HG03196 (cell line): ENCODE measurements at regions not wholly inside any gene's neighbourhood (a gene's known extent, or its start where the extent isn't known, plus 50 kb on each side); places are given as distances from the start of the nearest gene placed in this dataset.
"Not testable (repeated sequence)": the region's sequence is repeated elsewhere in the genome, so short reads cannot be mapped to it uniquely, and the experiment has no call there.

Experiments used
- ATAC-seq: cut with Tn5 transposase; IDR thresholded peaks from one replicate; pipeline ENCODE4 v1.9.1; 2021; ENCODE audit not compliant: unreplicated experiment

DNA sequence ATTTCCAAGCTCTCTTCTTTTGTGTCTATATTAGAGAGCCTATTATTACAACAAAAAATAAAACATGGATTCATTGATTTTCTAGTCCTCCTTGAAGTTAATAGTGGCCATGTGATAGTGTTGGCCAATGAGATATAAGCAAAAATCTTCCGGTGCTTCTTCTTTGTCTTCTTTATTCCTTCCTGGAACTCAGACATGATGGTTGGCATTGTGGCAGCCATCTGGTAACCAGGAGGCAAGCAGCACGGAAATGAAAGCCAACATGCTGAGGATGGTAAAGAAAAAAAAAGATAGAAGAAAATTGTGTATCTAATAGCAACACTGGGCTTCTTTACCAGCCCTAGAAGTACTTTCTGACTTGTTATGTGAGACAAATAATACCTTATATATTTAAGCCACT is 50.8 kb upstream of the SEL1L start:
- ATAC-seq, result no peak

DNA sequence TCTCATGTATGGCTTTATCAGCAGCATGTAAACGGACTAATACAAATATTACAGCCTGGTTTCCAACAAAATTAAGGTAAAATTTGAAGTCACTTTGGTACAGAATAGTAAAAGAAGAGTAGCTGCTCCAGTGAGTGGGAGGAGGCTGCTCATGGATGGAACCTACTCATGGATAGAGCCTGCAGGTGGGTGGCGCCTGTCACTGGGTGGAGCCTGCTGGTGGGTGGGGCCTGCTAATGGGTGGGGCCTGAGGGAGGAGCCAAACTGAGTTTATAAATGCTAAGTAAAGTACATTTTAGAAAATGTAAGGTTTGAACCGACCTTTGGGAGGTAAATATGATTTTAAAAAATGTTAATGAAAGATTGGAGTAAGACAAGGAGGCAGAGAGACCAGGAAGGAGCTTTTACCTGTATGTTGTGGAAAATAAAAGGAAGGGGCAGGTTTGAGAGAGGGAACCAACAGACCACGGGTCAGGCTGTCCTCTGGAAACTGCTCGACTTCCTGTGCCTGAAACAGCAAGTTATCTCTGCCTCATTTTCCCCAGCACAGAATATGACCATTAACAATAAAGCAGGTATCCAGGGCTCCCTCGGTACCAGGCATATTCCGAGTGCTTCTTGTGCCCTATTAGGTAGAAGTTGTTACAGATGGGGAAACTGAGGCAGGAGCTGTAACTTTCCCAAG is 55.9 kb upstream of the SEL1L start:
- ATAC-seq, result no peak

DNA sequence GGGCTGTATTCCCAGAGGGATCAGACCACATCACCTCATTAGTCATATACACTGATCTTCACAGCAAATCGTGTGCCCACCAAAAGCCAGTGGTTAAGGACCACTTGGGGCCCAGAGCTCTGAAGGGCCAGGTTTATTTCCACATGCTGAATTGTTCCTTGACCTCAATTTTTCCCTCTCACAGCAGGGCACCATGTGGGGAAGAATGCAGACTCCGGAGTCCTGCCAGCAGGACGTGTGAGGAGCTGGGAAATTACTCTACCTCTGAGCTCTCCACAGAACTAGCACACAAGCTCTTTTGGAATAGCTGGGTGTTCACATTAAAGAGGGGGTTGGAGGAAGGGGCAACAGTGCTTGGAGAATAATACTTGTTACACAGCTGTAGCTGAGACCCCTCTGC is 57.6 kb upstream of the SEL1L start:
- no peak for ATAC-seq

DNA sequence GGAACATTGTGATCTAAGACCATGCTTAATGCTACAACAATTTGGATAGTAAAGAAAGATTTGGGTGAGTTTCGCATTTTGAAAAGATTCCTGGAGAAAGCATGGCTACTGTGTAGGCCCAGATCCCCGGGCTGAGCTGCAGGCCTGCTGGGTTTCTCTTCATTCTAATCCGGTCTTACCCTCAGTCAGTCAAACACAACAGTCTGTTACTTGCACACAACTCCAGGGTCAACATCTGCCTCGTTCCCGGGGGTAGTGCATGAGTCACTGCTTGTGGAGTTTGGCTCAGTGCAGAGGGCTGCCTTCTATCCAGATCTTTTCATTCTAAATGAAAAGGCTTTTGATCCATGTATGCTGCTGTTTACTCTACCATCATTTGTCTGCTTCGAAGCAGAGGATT is 60.4 kb upstream of the SEL1L start:
- ATAC-seq, result no peak

DNA sequence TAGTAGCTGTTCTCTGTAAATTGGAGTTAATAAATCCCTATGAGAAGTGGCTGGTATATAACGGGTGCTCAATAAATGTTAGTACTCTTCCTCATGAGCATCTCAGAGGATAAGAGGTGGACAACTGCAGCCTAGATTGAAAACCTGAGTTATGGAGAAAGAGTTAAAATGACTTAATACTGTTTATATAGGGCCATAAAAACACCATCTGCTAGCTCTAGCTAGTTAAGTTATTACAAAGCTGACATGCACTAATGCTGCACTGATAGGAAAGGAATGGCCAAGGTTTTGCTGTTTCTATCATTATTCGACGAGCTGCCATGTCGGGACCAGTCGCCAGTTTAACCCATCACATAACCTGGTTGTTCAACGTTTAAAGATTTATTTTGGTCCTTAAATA is 72.0 kb upstream of the SEL1L start:
- ATAC-seq, result no peak

DNA sequence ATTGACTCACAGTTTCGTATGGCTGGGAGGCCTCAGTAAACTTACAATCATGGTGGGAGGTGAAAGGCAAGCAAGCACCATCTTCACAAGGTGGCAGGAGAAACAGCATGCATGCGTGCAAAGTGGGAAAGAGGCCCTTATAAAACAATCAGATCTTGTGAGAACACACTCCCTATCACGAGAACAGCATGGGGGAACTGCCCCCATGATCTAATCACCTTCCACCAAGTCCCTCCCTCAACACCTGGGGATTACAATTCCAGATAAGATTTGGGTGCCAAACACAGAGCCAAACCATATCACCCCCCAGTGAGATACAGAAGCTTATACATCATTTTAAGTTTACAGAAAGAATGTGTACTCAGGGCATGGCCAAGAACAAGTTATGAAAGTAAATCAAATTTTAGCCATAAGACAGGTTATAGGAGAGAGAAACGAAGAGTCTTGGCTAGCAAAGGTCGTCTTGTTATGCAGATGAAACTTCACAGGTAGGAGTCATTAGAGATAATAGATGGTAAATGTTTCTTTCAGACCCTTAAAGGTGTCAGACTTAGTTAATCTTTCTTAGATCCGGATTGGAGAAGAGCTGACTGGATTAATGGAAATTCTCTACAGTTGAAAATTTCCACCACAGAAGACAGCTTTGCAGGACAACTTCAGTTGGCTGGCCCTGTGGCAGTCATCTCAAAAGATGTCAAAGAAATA is 79.8 kb upstream of the SEL1L start:
- ATAC-seq, result no peak

DNA sequence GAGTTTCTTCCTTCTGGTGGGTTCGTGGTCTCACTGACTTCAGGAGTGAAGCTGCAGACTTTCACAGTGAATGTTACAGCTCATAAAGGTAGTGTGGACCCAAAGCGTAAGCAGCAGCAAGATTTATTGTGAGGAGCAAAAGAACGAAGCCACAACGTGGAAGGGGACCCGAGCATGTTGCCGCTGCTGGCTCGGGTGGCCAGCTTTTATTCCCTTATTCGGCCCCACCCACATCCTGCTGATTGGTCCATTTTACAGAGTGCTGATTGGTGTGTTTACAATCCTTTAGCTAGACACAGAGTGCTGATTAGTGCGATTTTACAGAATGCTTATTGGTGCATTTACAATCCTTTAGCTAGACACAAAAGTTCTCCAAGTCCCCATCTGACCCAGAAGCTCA is 80.6 kb upstream of the SEL1L start:
- ATAC-seq, result not testable (repeated sequence)

DNA sequence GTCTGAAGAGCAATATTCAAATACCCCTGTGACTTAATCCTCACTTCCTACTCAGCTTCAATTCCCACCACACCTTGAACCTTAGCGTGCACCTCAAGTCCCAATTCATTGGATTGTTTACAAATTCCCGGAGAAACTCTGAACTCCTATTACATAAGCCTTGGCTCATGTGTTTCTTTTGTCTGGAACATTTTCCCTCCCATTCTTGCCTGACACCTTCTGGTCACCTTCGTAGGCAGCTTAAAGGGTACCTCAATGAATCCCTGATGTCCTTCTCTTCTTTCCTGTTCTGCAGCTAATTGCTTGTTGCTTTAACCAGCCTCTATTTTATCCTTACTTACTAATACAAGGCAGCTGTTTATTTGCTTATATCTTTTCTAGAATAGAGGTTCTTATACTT is 85.0 kb upstream of the SEL1L start:
- no peak for ATAC-seq

DNA sequence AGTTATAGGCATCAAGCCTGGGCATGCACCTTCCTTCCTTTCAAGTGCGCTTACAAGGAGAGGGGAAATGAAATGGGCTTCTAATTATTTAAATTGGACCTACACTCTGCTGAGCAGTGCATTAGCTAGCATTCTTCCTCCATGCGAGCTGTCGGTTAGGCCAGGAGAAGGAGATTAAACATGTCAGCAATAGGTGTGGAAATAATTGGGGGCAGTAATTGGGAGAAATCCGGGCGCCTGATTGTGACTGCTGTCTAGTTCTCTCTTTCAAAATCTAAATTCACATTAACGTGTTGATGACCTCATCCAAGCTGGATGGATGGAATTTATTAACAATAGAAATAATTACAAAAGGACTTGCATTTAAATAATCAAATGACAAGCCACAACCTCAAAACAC is 86.2 kb upstream of the SEL1L start:
- ATAC-seq, result no peak

DNA sequence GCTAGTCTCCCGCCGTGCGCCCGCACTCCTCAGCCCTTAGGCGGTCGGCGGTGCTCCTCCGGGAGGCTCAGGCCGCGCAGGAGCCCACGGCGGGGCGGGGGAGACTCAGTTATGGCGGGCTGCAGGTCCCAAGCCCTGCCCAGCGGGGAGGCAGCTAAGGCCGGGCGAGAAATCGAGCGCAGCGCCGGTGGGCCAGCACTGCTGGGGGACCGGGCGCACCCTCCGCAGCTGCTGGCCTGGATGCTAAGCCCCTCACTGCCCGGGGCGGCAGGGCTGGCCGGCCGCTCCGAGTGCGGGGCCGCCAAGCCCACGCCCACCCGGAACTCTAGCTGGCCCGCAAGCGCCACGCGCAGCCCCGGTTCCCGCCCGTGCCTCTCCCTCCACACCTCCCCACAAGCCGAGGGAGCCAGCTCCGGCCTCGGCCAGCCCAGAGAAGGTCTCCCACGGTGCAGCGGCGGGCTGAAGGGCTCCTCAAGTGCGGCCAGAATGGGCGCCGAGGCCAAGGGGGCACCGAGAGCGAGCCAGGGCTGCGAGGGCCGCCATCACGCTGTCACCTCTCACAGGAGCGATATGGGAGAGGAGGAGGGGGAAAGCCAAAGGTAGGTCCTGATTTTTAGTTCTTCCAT is 90.2 kb upstream of the SEL1L start:
- not testable (repeated sequence) for ATAC-seq

DNA sequence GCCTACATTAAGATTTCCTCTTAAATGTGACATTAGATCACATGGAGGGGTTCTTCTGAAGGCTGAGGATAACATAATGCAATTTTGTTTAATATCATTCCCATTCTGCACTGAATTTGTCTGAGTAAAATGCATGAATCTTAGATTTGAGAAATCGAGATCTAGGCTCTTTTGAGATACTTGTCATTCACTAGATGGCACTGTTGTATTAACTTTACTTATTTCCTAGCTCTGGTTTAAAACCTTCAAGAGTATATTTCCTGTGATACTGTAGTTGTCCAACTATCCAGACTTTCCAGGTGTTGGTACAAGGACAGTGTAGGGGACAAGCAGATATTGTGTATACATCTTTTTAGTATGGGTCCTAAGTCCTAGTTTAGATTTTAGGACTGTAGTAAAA is 91.7 kb upstream of the SEL1L start:
- ATAC-seq, result no peak

DNA sequence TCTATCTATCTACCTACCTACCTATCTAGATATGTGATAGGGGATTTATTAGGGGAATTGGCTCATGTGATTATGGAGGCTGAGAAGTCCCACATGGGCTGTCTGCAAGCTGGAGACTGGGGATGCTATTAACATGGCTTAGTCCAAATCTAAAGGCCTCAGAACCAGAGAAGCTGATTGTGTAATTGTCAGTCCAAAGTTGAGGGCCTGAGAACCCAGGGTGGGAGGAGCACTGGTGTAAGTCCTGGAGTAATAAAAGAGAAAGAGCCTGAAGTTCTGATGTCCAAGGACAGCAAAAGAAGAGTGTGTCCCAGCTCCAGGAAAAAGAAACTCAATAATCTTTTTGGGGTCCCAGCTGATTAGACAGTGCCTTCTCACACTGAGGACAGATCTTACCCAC is 98.5 kb upstream of the SEL1L start:
- no peak for ATAC-seq

DNA sequence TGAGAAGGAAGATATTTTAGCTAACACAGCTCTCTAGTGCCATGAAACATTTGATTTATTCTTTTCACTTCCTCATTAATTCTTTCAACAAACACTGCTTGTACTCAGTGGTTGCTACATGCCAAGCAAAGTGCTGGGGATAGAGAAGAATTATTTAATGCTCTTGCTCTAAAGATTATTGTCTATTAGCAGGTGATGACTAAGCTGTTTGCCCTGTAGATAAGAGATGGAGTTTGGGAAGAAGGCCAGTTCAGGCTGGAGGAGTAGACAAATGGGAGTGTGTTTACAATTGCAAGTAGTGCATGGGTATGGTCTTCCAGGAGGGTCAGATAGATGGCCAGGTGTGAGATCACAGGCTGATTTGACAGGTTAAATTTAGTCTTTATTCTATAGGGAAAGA is 99.8 kb upstream of the SEL1L start:
- no peak for ATAC-seq

DNA sequence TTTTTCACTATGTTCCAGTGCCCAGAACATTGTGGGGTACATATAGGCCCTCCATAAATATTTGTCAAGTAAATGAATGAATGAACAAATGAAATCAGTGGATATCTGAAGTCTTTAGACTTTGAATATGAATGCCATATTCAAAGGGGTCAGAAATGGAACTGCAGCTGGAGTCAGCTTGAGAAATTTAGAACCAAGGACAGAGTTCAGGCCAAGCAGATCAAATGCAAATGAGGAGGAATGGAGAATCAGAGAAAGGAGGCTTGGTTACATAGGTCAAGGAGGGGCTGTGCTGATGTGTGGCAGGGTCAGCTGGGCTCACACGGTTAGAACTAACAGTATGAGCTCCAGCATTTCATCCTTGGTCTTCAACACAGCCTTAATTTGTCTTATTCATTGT is 104.0 kb upstream of the SEL1L start:
- ATAC-seq, result no peak

DNA sequence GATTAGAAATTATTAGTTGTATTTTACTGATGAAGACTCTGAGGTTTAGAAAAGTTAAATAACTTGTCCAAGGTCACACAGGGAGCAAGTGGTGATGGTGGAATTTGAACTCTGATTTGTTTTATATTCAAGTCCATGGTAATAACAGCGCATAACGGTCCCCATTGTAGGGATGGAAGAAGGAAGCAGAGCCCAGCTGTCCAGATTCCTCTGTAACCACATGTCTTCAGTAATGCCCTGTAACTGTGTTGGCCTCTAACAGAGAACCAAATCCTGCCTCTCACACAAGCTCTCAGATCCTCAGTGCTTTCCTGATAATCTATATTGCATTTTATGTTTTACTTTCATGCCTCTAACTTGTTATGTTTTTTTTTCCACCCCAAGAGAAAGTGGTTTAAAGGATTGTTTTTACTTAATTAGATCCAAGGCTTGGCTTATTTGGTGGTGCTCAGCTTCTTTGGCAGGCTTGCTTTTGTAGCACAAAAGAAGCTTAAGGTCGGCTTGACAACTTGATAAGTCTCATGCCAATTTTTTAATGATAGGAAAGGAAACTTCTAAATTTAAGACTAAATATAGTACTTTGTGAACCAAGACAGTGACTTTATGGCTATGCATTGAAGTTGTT is 105.1 kb upstream of the SEL1L start:
- no peak for ATAC-seq

DNA sequence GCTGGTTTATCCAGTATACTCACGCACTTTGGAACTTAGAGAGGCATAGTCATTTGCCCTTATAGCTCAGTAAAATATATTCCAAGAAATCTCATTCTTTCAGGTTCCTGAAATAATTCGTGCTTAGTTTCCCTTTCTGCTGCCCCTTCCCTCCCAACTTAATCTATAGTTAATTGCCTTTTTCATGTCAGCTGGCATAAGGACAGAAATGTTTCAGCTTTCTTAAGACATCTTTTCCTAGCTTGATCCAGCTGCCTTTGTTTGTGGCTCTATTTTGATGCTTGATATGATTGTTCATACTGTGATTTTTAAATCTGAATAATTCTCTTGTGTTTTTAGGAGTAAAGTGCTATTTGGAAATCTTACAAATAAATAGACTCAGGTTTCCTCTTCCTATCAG is 120.0 kb upstream of the SEL1L start:
- ATAC-seq, result no peak

DNA sequence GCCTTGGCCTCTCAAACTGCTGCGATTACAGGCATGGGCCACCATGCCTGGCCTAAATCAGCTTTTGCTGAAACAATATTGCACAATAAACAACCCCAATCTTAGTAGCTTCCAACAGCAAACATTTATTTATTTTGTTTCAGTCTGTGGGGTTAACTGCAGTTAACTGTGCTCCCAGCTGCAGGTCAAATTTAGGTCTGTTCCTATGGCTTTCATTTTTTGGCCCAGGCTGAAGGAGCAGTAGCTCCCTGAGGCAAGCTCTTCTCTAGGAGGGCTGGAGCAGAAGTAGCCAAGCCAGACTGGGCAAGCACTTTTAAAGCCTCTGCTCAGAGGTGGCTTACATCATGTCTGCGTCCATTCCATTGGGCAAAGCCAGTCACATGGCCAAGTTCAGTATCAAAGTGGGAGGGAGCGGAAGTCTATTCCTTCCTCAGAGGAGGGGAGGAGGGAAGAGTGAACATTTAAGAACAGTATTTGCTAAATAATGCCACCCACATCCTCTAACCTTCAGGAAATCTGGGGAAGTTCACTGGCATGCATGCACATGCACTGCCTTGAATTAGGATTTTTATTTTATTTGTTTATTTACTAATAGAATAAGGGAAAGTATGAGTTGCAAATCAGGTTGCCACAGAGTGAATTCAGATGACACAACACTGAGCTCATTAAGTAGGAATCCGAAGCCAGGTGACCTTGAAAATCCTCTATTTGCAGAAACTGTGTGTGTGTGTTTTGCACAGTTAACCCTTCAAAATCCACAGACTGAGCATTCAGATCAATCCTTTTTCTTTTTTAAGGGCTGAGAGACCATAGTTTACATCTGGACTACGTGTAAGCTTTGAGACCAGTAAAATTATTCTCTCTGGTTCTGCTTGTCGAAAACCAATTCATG is 122.0 kb upstream of the SEL1L start:
- ATAC-seq, result no peak

DNA sequence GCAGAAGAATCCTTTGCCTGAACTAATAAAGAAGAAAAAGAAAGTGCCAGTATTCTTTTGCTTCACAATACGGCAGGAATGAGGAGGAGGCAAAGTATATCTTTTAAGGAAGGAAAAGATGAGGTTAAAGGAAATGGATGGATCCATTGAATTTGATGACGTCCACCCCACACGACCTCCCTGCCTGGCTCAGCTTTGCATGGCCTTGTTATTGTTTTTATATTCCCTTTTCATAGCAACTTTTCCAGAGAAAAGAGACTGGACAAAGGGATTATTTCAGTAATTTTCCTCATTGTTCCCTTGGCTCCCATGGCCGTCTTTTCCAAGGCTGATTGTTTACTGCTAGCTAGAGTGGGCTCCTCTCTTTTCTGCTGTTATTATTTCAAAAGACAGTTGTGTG is 123.2 kb upstream of the SEL1L start:
- no peak for ATAC-seq

DNA sequence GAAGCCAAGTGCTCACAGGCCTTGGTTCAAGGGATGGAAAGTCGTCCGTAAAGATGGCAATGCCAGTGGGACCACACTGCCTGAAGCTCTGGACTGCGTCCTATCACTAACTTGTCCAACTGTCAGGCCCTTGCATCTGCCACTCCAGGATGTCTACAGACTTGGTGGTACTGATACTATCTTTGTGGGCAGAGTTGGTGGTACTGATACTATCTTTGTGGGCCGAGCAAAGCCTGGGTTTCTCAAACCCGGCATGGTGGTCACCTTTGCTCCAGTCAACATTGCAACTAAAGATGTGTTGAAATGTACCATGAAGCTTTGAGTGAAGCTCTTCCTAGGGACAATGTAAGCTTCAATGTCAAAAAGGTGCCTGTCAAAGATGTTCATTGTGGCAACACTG is 128.4 kb upstream of the SEL1L start:
- ATAC-seq, result no peak

DNA sequence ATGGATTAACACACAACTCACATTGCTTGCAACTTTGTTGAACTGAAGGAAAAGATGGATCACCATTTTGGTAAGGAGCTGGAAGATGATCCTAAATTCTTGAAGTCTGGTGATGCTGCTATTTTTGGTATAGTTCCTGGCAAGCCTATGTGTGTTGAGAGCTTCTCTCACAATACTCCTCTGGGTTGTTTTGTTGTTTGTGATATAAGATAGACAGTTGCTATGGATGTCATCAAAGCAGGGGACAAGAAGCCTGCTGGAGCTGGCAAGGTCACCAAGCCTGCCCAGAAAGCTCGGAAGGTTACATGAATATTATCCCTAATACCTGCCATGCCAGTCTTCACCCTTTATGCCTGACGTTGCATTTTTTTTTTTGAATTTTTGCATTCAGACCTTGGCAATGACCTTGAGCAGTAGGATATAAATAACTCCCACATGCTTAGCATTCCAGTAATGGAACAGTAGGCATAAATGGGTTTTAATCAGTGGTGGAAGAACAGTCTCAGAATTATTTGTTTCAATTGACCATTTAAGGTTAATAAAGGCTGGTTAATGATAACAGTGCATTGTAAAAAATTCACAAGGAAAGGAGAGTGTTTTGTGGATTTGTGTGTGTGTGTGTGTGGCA is 129.0 kb upstream of the SEL1L start:
- no peak for ATAC-seq
